SU-DHL-6 (cell line): ENCODE measurements at regions not wholly inside any gene's neighbourhood (a gene's known extent, or its start where the extent isn't known, plus 50 kb on each side); places are given as distances from the start of the nearest gene placed in this dataset.

Experiments
- CTCF ChIP-seq: fragments of 200-600 bp; sonication (generic); IDR thresholded peaks from one replicate; pipeline ENCODE4 v1.5.1; 2017; ENCODE audit warnings: antibody characterized with exemption, mild to moderate bottlenecking, low read length, moderate library complexity; ENCODE audit not compliant: insufficient read depth, poor library complexity, severe bottlenecking
- EZH2phosphoT487 ChIP-seq: fragments of 200-600 bp; sonication (generic), shearing (Covaris generic); conservative IDR thresholded peaks from 2 replicates; pipeline ENCODE4 v1.6.1; 2018; ENCODE audit warnings: mild to moderate bottlenecking, antibody characterized with exemption, low read length, moderate library complexity, mixed read lengths

GRCh38 chr4:57331959-57332358 lies 221.8 kb upstream of the IGFBP7 start:
- TF ChIP-seq EZH2phosphoT487 (no peak), CTCF (no peak)
